ENCODE measurements at regions not wholly inside any gene's neighbourhood (a gene's known extent, or its start where the extent isn't known, plus 50 kb on each side); places are given as distances from the start of the nearest gene placed in this dataset.
A peak's percentile ranks its signal among the peaks of the same experiment; 100 is the strongest.
"Not testable (repeated sequence)": the region's sequence is repeated elsewhere in the genome, so short reads cannot be mapped to it uniquely, and the experiment has no call there.

GRCh38 chr1:221966888-221967287 lies 225.0 kb upstream of the DUSP10 start:
- not testable (repeated sequence) for DNase-seq (ENCODE audit: low read depth in 2 of 2)

GRCh38 chr1:221965891-221966290 lies 224.0 kb upstream of the DUSP10 start:
- DNase-seq (ENCODE audit: low read depth in 2 of 2): not testable (repeated sequence)

DNA sequence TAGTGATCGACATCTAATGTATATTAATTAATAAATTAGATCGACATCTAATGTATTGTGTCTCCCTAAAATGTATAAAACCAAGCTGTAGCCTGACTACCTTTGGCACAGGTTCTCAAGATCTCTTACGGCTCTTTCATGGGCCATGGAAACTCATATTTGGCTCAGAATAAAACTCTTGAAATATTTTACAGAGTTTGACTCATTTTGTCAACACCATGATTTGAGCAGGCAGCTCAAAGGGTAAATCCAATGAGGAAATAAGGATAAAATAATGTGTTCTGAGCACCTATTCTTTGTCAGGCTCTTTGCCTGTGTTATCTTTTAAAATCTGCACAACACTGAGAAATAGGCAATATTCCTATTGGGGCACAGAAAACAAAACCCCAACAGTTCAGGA lies 223.4 kb upstream of the DUSP10 start:
- no peak for DNase-seq (ENCODE audit: low read depth in 2 of 2)

DNA sequence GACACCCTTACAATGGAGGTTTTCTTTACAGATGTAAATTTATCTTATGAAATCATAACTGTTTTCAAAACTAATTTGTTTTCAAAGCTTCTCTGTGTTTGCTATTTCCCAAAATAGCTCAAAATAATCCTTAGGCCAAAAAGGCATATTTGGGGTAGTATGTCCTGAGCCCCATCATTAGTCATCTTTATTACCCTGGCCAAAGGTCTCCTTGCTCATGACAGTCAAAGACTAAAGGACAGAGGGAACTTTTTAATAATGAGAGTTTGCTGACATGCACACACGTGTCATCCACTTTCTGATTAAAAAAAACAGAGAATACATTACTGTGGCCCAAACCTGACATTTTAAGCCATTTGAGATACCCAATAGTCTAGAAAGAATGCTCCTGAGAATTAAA lies 221.9 kb upstream of the DUSP10 start:
- DNase-seq (ENCODE audit: low read depth in 2 of 2): no peak

- no peak for DNase-seq (ENCODE audit: low read depth in 2 of 2)
These were observed 220.5 kb upstream of the DUSP10 start for GRCh38 chr1:221962385-221962784.

- DNase-seq (ENCODE audit: low read depth in 2 of 2): peak; percentile 14 to 39
These were observed 219.8 kb upstream of the DUSP10 start for GRCh38 chr1:221961532-221962292.

- DNase-seq (ENCODE audit: low read depth in 2 of 2): not testable (repeated sequence)
These were observed 216.3 kb upstream of the DUSP10 start for GRCh38 chr1:221958161-221958562.

DNA sequence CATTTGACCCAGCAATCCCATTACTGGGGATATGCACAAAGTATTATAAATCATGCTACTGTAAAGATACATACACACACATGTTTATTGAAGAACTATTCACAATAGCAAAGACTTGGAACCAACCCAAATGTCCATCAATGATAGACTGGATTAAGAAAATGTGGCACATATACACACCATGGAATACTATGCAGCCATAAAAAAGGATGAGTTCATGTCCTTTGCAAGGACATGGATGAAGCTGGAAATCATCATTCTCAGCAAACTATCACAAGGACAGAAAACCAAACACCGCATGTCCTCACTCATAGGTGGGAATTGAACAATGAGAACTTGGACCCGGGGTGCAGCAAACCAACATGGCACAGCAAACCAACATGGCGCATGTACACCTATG lies 215.5 kb upstream of the DUSP10 start:
- not testable (repeated sequence) for DNase-seq (ENCODE audit: low read depth in 2 of 2)

- no peak for DNase-seq (ENCODE audit: low read depth in 2 of 2)
These were observed 208.1 kb upstream of the DUSP10 start for GRCh38 chr1:221949996-221950395.

DNA sequence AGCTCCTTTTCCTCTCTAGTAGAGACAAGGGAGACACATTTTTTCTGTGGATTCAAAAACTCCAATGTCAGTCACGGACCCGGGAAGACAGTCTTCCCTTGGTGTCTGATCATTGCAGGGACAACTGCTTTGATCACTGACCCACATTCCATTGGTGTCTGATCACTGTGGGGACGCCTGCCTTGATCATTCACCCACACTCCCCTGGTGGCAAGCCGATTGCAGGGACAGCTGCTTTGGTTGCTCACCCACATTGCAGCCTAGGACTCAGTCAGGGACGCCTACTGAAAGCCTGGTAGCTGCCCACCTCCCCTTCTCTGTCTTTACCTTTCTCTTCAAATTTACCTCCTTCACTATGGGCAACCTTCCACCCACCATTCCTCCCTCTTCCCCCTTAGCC lies 206.6 kb upstream of the DUSP10 start:
- DNase-seq (ENCODE audit: low read depth in 2 of 2): no peak

GRCh38 chr1:221947731-221948130 lies 205.8 kb upstream of the DUSP10 start:
- DNase-seq (ENCODE audit: low read depth in 2 of 2): no peak

GRCh38 chr1:221946768-221947167 lies 204.9 kb upstream of the DUSP10 start:
- no peak for DNase-seq (ENCODE audit: low read depth in 2 of 2)

DNA sequence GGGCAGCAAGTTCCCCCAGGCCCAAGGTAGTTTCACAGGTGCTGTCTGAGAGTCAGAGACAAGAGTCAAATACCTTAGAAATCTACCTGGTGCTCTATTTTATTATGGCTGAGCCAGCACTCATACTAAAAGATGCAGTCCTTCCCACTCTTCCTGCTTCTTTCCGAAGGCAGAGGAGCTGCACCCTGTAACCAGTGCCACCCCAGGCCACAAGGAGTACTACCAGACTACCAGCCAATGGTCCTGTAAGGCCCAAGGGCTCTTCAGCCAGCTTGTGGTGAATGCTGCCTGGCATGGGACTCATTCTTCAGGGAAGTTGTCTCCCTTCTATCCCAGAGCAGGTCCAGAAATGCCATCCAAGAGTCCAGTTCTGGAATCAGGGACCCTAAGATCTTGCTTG lies 203.8 kb upstream of the DUSP10 start:
- DNase-seq (ENCODE audit: low read depth in 2 of 2): no peak

DNA sequence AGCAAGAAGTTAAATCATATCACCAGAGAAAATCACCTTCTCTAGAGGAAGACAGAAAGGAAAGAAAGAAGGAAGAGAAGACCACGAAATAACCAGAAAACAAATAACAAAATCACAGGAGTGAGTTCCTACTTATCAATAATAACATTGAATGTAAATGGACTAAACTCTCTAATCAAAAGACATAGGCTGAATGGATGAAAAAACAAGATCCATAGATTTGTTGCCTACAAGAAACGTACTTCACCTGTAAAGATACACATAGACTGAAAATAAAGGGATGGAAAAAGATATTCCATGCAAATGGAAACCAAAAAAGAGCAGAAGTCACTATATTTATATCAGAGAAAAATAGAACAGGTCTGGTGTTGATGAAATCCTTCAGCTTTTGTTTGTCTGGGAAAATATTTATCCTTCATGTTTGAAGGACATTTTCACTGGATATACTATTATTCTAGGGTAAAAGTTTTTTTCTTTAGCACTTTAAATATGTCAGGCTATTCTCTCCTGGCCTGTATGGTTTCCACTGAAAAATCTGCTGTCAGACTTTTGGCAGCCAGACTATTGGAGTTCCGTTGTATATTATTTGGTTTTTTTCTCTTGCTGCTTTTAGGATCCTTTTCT lies 202.5 kb upstream of the DUSP10 start:
- no peak for DNase-seq (ENCODE audit: low read depth in 2 of 2)

DNA sequence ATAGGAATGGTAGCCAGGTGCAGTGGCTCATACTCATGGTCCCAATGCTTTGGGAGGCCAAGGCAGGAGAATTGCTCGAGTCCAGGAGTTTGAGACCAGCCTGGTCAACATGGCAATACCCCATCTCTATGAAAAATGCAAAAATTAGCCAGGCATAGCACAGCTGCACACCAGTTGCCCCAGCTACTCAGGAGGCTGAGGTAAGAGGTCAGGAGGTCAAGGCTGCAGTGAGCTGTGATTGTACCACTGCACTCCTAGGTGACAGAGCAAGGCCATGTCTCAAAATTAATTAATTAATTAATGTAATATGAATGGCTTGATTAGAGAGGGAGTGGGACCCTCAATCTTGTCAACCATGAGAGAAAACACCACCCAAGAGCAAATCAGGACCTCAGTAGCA lies 198.7 kb upstream of the DUSP10 start:
- DNase-seq (ENCODE audit: low read depth in 2 of 2): no peak

- no peak for DNase-seq (ENCODE audit: low read depth in 2 of 2)
These were observed 197.7 kb upstream of the DUSP10 start for GRCh38 chr1:221939607-221940006.

- DNase-seq (ENCODE audit: low read depth in 2 of 2): no peak
These were observed 195.5 kb upstream of the DUSP10 start for GRCh38 chr1:221937155-221937953.

GRCh38 chr1:221933814-221934213 lies 191.9 kb upstream of the DUSP10 start:
- no peak for DNase-seq (ENCODE audit: low read depth in 2 of 2)

GRCh38 chr1:221926441-221926840 lies 184.6 kb upstream of the DUSP10 start:
- DNase-seq (ENCODE audit: low read depth in 2 of 2): no peak

DNA sequence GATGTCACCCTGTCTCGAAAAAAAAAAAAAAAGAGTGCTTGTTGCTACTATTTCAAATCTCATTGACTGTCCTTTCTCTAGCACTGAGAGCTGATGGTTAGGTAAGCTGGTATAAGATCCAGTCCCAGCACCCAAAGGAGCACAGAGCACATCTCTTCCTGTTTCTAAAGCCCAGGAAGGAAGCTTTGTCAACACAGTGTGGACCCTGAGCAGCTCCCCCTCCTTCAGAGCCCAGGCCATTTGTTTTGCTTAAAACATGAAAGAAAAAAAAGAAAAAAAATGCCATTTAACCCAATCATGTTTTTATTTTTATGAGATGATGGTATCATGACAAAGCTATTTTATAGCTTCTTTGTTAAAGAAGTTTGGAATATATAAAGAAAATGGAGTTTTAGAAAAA lies 184.1 kb upstream of the DUSP10 start:
- no peak for DNase-seq (ENCODE audit: low read depth in 2 of 2)

DNA sequence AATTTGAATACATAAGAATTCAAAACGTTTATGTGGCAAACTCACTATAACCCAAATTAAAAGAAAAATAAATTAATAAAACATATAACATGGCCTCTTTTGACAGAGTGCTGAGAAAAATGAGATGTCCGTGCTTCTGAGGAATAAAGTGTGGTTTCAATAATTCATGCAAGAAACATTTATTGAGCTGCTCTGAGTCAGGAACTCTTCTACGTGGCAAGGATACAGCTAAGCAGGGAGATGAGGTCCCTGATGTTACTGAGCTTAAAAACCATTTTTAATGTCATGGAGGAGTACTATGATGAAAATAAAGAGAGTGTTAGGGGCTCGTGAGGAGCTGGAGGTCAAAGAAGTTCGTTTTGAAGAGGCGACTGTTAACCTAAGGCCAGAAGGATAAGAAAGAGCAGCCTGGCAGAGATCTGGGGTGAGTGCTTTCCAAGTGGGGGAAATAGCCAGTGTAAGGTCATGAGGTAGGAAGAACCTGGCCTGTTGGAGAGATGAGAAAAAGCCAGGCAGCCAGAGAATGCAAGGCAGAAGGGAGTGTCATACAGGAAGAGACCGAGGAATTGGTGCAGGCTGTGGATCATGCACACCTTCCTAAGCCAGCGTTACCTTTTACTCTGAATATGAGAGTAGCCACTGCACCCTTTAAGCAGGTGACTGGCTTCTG lies 182.2 kb upstream of the DUSP10 start:
- no peak for DNase-seq (ENCODE audit: low read depth in 2 of 2)

DNA sequence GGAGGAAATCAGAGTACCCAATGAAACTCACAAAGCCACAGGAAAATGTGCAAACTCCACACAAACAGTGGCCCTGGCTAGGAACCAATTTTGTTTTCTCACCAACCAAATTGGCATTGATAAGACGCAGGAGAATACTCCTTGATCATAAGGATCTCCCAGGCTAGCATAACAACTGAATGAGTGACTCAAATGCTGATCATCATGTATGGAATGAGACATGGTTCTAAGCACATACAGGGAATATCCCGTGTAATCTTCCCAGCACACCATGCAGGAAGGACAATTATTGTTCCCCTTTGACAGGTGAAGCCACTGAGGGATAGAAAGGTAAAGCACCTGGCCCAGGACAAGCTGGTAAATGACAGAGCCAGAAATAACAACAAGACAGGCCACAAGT lies 180.0 kb upstream of the DUSP10 start:
- no peak for DNase-seq (ENCODE audit: low read depth in 2 of 2)
